Stimulated activated CD8-positive, alpha-beta memory T cell treated with anti-CD3 and anti-CD28 coated beads, Interleukin-2, amount 100 ng/mL, for 1 hour (primary cell): ENCODE measurements at regions not wholly inside any gene's neighbourhood (a gene's known extent, or its start where the extent isn't known, plus 50 kb on each side); places are given as distances from the start of the nearest gene placed in this dataset.
"Not testable (repeated sequence)": the region's sequence is repeated elsewhere in the genome, so short reads cannot be mapped to it uniquely, and the experiment has no call there.

Source experiments
- DNase-seq, 2 donors: peaks; one replicate each; pipeline ENCODE4 v3.0.0-alpha.2; 2020; ENCODE audit warnings: low read depth in 2 of 2

DNA sequence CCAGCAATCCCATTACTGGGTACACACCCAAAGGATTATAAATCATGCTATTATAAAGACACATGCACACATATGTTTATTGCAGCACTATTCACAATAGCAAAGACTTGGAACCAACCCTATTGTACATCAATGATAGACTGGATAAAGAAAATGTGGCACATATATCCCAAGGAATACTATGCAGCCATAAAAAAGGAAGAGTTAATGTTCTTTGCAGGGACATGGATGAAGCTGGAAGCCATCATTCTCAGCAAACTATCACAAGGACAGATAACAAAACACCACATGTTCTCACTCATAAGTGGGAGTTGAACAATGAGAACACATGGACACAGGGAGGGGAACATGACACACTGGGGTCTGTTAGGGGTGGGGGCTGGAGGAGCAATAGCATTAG, 177.2 kb upstream of the TBX18 start:
- not testable (repeated sequence) for DNase-seq

DNA sequence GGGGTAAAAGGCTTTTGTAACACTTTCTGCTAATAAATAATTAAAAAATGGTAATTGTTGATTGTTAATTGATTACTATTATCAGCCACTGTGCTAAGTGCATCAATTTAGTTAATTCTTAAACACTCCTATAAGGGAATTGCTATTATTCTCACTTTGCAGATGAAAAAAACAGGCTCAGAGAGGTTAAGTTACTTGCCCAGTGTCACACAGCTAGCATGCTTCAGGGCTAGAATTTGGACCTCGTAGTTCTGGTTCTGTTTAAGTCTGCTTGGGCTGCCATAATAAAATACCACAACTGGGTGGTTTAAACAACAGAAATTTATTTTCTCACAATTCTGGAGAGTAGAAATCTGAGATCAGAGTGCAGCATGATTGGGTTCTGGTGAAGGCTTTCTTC, 164.8 kb upstream of the TBX18 start:
- DNase-seq: no peak

DNA sequence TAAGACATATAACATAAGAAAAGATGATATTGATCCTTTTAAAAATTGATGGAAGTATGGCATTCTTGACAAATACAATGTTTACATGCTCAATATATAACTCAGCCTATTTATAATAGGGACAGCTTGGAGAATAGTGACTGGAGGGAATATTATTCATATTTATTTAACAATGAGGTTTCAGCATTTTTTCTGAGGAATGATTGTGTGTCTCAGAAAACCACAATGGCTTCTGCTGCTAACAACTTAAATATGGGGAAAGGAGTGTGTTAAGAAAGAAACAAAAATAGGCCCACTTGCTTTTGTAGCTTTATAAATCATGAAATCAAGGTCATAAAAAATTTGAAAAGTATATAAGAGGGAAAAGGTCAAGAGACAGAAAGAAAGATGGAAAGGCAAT, 163.2 kb upstream of the TBX18 start:
- no peak for DNase-seq

DNA sequence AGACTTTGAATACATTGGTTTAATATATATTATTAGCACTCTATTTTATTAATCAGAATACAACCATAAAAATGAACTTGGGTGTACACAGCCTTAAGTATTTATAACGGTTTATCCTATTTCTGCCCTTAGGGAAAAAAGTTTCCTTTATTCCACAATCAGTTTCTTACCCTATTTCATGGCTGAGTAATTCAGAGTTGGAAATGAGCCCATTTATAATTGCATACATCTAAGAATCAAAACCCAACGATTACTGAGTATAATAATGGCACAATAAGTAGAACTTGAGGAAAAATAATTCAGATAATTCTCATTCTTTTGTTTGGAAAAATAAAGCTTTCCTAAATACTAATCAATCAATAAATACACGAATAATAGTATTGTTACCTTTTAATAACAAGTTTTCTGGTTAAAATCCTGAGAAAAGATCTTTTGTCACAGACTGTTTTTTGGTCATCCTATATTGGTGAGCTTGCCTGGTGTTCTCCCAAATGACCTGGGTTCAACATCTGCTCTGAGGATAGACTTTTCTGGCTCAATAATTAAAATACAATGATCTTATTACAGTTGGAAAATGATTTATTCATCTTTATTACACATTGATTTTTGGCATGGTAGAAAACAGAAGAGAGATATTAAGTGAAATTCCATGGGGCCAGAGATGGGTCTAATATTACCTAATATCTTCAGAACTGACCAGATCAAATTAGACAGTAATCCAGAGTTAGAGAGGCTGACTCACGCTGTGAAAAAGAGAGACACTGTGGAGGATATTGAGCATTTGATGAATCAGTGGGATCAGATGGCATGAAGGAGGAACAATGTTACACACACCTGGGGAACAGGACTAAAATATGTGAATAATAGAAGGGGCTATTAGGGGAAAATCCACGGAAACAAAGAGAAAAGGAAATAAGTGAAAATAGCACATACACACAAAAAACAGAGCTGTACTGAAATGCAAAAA, 162.1 kb upstream of the TBX18 start:
- DNase-seq: no peak

GRCh38 chr6:84921891-84922290, 157.5 kb upstream of the TBX18 start:
- no peak for DNase-seq

- DNase-seq: no peak
These were observed 155.6 kb upstream of the TBX18 start for GRCh38 chr6:84920021-84920420.

DNA sequence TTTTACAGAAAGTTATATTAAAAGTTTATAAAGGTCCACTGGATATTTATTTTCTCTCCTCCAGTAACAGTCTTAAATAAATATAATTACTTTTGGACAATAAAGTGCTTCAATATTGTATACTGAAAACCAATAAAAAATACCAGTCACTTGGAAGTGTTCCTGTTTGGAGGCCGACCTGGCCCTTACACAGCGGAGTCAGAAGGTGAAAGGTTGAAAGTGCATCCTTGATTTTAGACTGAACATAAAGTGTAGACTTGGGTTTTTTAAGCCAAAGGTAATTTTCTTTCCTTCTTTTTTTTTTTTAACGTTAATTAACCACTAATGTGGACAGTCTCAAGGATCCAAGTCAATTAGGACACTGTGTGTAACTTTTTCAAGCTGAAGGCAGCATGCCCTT, 152.3 kb upstream of the TBX18 start:
- DNase-seq: no peak

DNA sequence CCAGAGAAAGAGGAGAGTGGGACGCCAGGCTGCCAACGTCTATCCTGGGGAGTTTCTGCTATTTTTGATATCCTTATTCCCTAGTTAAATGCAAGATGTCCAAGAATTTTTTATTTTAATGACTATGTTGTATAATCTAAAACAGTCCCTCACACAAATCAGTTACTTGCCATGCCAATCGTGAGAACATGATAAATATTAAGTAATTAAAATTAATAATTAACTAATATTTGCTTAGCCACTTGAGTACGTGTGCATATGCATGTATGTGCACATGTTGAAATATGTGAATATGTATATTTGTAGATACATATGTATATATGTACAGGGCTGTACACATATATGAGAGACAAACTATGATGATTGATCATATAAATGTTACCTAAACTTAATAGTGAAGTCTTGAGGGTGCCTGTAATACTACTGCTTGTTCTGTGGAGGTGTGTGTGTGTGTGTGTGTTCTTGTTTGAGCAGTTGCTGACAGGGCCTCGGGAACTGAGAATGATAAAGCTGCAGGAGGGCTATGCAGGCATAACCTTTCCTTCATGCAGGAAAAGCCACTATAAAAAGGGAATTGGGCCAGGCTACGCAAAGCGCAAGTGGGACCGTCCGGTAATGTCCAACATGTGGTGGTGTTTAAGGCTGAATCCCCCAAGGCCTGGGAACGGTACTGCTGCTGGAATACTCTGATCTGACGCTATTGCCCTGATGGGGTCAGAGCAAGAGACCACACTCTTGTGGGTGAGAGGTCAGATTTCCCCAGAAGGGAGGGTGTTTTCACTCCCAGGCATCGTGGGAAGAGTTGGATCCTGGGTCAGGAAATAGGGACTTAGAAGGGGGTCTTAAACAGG, 148.3 kb upstream of the TBX18 start:
- DNase-seq: no peak

DNA sequence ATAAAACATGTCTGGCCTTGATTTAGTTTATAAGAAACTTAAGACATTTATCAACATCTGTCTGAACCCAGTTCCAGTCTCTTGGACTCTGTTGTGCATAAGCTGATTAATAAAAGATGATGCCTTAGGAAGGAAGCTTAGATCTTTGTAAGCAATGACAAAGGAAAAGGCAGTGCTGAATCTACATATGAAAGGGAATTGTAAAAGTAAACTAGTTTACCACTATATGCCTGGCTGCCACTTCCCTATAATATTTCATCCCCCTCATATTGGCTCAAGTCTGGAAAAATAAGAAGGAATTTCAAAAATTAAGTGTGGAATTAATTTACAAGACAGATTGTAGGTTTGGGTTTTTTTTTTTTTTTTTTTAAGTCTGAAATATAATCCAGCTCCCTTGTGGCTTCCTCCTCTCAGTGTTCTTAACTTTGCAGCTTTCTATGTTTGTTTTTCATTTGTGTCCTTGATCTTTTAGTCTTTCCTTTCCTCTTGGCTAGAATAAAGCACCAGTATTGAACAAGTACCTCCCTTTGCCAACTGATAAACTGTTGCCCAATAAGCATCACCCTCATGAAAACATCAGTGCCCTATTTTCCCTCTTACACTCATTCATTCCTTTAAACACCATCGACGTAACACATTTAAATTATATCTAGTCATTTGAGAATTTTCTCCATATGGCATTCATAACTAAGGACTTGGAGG, 146.7 kb upstream of the TBX18 start:
- DNase-seq: no peak

DNA sequence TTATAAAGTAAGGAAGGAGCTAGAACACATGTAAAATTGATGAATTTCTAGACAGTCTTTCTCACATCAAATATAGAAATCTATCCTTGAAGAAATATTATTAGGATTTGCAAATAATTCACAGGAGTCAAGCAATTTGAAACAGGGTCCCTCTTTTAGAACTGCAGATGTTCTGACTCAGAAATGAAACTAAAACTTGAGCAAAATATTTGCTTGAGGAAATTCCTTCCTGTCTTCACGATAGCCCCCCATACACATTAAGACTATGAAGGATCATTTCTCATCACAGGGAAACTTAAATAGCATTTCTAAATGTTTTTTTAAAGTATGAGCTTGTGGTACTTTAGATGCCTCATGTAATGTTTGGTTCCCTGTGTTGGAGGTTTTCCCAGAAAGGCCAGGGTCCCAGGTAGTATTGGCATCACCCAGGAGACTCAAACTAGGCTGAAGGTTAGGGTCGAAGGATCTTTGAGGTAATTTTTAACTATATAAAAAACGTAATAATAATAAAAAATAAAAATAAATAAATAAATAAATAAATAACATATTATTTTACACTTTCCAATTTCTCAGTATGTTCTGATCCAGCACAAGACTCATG, 144.0 kb upstream of the TBX18 start:
- no peak for DNase-seq

- no peak for DNase-seq
These were observed 142.1 kb upstream of the TBX18 start for GRCh38 chr6:84906514-84906913.

DNA sequence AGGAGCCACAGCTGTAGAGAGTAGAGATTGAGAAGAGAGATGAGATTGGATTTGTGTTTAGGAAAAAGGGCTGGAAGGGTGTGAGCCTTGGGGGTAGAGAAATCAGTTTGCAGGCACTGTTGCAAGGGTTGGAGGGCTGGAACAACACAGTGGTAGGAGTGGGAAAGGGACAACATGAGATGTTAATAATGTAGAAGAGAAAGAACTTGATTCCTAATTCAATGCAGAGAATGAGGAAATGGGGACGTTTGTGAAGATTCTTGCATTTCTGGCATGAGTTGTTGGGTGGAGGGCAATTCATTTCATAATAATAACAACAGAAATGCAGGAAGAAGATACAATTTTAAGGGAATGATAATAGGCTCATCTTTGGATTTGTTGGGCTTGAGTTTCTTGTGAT, 141.4 kb upstream of the TBX18 start:
- DNase-seq: no peak

DNA sequence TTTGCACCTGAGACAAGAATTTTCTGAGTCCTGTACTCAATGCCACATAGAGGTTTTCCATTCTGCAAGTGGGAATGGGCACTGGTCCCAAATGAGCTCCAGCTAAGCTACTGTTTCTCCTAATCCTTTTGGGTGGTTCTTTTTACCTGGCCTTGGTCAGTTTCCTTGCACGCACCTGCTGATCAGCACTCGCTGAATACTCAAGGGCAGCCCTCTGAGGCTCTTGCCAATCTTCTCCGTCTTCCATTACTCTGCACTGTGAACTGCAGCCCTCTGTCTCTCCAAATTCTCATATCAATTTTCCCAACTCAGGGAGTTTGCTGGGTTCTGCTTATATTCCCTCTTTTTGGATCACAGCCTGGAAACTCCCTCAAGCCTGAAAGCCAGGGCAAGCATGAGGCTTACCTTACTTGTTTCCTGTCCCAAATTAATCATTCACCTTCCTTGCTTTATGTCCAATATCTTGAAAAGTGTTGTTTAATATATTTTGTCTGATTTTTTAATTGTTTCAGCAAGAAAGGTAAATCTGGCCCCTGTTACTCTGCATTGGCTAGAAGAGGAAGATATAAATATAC, 138.0 kb upstream of the TBX18 start:
- DNase-seq: no peak

DNA sequence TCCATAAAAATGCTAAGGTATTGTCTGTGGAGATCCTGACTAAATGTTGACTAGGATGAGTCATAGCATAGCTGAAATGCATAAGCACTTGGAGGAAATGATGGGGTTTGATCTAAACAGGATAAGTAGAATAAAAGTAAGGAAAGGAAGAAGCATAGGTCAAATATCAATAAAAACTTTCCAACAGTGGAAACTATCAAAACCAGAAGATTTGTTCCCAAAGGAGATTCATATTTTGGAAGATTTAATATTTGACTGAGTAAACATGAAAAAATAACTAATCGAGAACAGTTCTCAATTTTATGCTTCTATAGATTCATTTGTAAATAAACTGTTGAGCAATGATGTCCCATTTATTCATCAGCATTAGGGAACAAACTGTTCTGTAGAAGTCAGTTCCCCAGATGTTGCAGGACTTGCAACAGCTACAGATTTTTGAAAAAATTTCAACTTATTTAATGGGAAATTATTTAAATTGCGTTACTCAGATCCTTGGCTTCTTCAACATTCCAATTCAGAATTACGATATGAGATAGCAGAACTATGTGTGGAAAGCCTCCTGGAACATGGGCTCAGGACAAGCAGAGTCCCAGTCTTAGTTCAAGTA, 133.7 kb upstream of the TBX18 start:
- no peak for DNase-seq

GRCh38 chr6:84897011-84897410, 132.6 kb upstream of the TBX18 start:
- no peak for DNase-seq

DNA sequence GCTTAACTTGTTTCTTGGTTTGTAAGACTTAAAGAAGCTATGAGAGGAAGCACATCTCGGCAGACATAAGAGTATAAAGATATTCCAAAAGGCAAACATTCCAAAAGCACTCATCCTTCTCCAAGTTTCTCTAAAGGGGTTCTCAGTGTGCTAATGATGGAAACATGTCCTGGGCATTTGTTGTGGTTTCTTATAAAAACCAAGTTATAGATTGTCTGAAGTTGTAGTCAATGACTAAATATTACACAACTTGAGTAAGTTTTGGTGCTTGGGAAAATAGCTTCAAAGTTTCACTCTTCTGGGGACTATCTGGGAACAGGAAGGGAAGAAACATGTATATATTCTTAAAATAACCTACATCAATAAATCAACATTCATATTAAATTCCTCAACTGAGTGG, 128.3 kb upstream of the TBX18 start:
- DNase-seq: no peak

- no peak for DNase-seq
These were observed 118.7 kb upstream of the TBX18 start for GRCh38 chr6:84882768-84883766.

GRCh38 chr6:84879385-84879784, 115.0 kb upstream of the TBX18 start:
- DNase-seq: not testable (repeated sequence)

DNA sequence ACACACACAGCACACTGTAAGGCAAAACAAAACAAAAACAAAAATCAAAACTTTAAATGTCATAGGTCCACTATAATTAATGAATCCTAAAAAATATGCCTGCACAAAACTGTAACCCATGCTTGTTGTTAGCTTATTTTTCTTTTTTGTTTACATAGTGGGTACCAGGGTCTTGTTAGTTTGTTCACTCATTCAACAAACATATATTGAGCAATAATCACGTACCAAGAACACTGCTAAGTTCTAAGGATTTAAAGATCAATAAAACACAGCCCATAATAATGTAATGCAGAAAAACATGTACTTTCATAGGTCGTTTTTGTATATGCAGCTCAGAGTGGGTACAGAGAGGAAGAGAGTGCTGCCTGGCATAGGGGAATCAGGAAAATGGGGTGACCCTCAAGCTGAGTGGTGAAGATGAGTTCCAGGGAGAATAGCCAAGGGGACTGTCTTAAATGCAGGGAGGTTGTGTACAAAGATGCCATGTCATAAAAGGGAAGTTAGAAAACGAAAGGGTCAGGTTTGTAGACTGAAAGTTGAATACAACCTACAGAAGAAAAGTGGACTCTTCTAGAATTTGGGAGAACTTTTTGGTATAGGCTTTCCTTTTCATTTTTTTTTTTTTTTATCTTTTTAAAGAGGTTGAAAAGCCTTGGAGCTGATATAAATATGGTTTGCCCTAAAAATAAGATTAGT, 113.3 kb upstream of the TBX18 start:
- no peak for DNase-seq
